UCSD-AML1 (cell line): ENCODE measurements at regions not wholly inside any gene's neighbourhood (a gene's known extent, or its start where the extent isn't known, plus 50 kb on each side); places are given as distances from the start of the nearest gene placed in this dataset.

Experiments used
- DNase-seq: peaks from one replicate; lab custom pipeline; 2025; ENCODE audit not compliant: unreplicated experiment; lab: John Stamatoyannopoulos, UW

DNA sequence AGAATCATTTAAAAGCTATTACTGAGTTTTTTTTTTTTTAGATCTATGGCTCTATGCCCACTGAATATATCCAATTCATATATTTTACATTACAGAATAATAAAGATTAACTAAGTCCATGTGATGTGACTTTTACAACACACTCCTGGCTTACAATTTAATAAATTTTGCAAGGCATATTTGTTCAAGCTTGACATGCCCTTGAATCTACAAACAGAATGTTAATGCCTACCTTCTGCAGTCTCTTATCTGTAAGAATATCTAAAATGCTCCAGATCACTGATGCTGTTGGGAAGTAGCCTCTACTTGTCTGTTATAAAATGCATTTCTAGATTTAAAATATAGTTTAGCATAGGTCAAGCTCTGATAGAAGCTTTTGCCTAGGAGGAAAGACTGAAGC lies 100.7 kb upstream of the RASGEF1B start:
- no peak for DNase-seq

DNA sequence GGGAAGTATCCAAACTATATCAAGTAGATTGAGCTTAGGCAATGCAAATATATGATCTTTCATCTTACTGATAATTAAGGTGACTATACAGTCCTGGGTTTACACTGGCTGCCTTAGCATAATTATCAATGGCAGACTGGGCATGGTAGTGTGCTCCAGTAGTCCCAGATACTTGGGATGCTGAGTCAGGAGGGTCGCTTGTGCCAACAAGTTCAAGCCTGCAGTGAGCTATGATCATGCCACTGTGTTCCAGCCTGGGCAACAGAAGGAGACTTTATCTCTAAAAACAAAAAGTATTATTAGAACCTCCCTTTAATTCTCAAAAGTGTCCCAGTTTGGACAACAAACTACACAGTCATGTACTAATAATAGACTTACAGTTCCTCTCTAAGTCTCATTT lies 99.4 kb upstream of the RASGEF1B start:
- no peak for DNase-seq

DNA sequence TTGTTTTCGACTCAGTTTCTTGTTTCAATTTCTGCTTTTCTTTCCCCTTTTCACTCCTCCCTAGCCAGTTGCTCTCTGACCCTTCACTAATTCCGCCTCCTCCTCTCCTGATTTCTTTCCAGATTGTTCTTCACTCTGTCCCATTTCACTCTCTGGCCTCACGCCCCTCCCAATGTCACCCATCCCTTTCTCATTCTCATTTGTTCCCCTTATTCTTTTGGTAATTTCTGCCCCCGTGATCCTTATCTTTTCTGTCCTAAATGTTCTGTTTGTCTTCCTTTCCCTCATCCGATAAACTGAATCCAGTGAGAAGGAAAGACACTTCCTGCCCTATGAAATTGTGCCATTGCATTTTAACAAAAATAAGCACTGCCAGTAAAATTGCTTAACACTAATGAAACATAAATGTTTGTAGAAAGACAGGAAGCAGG lies 94.5 kb upstream of the RASGEF1B start:
- no peak for DNase-seq

DNA sequence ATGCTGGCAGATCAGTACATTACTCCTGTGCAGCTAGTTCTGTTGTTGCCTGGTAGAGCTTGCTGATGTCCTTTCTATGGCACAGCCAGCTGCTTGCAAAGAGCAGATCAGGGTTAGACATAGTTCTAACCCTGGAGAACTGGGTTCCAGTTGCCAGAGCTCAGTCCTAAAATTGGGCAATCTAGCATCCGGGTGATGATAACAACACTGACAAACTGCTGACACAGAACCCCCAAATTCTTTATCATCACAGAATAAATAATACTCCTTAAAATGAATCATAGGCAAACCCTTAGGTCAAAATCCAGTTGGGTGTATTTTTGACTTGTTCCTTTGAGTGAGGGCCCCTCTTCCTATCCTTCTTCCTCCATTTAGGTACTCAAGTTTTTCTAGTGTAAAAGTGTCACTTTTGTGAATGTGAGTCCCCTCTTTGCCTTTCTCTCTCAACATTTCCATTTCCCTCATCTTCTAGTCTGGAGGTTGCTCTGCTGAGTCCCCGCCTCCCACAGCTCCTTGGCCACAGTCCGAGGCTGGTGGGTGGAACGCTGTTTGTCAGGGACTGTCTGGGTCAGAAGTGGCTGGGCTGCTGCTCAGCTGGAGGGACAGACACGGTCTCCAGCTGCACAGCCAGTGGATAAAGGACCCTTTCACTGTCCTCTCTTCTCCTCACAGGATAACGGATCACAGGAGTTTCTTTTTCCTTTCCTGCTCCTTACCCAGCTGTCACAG lies 93.6 kb upstream of the RASGEF1B start:
- DNase-seq = no peak

DNA sequence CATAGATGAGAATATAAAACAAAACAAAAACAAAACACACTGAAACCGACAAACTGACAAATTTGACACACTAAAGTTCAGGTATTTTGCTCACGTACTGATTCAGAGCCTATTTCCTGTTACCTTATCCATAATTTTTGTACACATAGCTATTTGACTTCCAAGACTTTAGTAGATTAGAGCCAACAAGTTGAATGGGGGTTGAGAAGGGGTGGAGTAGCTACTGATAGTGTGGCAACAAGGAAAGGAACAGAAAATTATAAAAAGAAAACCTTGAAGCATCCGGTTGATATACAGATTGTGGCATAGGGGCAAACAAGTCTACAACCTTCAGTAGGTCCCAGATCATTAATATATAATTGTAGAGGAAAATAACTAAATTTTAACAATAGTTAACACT lies 92.3 kb upstream of the RASGEF1B start:
- DNase-seq = no peak

DNA sequence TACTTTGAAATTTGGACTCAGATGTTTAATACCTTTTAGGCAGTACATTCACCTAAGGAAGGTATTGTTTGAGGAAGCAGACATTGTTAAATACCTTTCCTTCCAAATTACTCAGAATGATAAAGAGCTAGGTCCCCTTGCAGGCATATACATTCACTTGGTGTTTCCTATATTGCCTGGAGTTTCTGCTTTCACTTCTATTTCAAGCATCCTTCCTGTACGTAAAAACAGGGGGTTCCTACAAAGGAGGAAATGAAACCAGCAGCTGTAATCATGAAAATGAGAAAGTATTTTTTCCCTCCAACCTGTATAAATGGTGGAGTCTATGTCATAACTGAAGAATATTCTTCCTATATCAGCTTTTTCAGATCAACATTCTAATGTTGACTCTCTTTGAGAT lies 90.4 kb upstream of the RASGEF1B start:
- no peak for DNase-seq

DNA sequence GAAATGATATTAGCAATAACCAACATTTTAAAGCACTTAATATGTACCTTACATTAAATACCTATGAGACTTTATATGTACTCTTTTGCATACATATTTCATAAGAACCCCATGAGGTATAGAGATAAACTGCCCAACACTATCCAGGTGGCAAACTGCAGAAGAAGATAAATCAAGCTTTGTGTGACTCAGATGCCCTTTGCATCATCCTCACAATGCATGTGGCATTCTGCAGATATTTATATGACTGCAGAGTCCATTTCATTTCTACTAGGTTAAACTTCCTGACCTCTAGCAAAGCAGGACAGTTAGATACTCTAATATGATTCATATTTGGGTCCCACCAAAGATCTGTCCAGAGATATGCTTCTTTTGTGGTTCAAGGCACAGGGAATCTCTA lies 85.6 kb upstream of the RASGEF1B start:
- no peak for DNase-seq

DNA sequence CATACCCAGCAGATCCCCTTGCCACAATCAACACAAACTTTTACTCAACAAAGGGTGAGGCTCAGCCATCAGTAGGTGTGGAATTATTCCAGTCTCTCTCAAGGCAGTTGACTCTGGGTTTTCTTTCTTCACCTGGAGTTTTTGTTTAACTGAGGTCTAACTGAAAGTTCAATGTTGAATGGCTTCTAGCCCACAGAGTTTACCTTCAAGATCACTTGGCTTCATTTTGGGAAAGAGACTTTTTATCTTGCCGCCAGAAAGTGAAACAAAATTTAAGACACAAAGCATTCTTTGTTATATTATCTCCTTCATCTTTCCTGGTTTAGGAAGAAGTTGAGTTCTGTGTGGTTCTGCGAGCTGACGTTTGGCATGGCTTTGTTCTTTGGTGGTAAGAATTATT lies 83.8 kb upstream of the RASGEF1B start:
- DNase-seq = no peak

DNA sequence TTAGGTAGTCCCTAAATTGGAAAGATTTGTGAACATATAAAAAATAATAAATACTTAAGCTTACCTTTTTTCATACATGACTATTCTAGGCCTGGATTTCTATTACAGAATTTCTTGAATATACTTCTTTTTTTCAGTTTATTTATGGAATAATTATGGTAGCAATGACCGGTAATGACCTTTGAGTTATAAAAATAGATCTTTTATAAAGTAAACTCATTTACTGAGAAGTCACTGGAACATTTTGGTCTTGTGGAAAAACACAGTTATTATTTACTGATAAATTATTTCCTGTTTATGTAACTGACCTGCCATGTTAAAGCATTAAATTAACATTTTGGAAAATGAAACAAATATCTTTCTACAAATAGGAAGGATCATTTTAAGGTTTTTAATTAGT lies 80.4 kb upstream of the RASGEF1B start:
- no peak for DNase-seq

DNA sequence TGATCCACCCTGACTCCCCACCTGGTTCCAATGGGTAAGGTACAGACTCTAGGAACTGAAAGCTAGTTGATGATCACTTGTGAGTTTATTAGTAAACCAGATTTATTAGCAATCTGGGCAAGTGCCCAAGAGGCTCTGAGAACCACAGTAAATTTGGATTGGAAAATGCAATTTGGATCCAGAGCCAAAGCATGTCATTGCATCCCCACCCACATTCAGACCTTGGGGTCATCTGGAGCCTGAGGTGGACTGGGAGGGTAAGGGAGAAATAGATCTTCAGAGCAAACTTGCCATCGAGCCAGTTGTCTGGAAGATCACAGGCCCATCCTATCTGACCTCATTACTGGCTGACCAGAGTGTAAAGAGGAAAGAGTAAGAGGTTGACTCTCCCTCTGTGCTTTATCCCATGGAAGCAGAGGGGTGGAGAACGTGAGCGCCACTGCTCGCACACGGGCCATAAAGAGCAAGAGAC lies 78.7 kb upstream of the RASGEF1B start:
- no peak for DNase-seq

DNA sequence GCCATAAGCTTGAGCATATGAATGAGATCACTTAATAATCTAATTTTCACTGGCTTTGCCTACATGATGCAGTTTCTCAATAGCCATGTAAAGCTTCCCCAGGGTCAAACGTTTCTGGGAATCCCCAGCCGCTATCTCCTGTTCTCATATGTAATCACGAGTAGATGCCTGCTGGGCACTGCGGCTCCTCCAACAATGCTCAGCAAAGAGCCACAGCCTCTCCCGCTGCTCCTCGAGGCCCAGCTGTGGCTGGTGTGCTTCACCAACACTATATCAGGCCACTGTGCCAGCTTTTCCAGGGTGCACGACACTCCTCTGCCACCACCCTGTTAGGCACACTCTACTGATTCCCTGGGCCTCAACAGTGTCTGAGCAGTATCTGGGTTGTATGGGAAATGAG lies 78.3 kb upstream of the RASGEF1B start:
- DNase-seq = no peak

DNA sequence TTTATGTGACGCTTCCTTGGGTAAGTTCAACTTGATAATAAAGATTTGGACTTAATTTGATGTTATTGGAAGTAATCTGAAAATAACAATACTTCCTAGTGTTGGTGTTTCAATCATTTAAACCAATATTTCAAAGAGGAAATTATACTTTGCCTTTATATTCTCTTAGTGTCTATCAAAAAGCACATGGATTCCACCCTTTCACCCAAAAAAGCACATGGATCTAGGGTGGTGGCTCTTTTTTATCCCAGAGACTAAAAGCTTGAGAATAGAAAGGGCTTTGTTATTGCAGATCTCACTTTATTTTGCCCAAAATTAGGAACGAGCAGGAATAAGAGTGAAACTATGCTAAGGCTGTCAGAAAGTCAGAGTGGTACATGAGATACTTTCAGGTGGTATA lies 75.1 kb upstream of the RASGEF1B start:
- DNase-seq = no peak

DNA sequence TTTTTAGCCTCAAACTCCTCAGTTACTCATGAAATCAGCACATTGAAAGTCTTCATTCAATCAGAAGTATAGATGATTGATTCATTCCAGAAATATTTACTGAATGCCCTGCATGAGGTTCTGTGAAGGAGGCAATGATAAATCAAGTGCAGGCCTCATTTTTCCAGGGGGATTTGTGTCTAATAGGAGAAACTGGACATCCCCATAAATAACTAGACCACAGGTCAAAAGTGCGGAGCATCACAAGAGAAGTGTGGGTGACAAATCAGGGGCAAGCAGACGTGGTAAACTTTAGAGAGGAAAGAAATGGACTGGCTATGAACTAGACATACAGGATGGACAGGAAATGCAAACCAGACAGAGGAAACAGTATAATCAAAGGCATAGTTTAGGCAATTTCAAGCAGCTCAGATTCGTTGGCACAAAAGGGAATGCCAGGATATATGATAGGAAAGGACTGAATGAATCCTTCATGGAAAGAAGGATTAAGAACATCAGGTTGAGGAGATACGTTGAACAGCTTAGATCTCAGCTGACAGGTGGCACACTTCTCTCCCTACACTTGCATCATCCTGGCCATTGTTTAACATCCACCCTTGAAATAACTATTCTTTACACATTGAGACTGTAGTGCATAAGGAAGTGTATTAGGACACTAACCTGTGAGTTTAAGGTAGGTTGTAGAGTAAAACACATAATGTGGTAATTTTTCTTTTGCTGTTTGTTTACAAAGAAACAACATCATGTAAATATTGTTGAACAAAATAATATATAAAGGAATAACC lies 69.6 kb upstream of the RASGEF1B start:
- no peak for DNase-seq

DNA sequence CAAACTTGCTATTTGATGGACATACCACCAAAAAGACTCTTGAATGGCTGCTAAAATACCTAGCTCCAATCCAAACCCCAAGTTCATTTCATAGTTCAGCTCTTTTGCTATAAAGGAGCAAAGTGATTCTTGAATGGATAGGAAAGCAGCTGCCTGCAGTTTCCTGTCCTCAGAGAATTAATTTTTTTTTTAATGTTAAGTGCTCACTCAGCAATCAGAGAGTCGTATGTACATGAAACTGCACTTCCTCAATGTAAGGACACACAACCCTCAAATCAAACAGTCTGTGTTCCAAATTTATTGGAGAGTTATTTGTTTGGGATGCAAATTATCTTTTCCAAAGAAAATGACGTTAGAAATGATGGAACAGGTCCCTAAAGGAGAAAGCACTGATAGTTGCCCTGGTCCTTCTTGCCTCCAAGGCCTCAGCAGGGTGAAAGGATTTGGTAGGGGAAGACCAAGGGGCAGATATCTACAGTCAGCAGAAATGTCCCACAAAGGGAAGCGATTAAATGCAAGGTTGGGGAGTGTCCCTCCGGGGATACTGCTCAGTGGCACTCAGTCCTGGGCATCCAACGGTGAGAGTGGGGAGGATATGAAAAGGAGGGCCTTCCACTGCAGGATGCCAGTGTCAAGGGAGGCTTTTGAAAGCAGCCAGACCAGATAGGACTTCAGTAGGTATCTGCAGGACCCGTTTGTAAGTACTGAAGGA lies 67.2 kb upstream of the RASGEF1B start:
- DNase-seq = no peak

DNA sequence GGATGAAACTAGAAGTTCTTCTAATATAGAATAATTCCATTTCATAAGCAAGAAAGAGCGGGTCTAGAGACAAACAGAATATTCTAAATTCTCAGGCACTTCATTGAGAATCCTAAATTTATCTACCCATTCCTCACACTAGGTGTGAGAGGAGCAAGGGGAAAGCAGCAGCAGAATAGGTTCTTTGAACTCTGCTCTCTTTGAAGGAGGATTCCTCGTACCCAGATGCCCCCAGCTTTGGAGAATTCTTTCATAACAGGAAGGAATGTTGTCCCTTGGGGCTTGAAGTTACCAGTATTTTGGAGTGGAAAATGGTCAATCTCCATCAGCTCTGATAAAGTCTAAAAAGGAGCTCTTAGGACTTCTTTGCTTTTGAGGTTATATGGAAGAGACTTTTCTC lies 59.7 kb upstream of the RASGEF1B start:
- DNase-seq = no peak

DNA sequence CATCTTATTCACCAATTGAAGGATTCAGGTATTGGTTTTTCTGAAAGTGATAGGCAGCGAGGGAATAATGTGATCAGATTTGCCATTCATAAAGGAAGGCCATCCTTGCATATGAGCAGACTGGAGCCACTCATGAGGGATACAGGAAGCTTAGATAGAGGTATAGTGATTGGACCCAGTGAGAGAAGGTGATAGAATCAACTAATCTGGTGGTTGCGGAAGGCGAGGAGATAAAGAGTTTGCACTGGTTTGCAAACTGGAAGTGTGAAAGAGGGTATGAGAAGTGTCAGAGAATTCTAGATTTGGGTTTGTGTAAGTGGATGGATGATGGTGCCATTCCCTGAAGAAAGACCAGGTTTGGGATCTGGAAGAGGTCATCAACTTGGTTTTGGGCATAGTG lies 57.3 kb upstream of the RASGEF1B start:
- no peak for DNase-seq

DNA sequence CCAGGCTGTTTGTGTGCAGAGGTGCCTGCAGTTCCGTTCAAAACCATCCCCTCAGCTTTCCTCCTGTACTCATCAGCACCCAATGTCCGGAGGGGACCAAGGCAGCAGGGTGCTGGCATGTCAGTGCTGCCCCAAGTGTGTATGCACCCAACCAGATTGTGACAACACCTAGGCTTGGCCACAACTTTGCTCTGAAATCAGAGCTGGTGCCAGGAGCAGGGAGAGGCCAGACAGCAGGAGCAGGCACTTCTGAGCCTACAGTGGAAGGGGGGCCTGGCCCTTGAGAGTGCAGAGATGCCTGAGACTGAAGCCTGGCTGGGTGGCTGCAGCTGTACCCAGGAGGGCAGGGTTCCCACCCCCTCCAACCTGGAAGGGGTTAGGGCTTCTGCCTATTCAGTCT lies 56.5 kb upstream of the RASGEF1B start:
- DNase-seq = no peak

DNA sequence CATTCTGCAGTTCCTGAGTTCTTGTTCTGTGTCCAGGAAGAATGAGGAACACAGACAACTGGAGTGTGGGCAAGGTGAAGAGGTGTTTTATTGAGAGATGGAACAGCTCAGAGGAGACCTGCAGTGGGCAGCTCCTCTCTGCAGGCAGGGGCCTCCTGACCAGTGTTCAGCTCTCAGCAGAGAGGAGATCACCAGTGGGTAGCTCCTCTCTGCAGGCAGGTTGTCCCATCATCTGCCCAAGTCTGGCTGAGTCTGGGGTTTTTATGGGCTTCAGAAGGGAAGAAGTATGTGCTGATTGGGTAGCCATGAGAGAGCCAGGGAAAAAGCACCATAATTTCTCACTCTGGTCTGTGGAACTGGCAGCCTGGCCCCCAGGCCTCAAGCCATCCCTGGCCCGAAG lies 56.0 kb upstream of the RASGEF1B start:
- no peak for DNase-seq

DNA sequence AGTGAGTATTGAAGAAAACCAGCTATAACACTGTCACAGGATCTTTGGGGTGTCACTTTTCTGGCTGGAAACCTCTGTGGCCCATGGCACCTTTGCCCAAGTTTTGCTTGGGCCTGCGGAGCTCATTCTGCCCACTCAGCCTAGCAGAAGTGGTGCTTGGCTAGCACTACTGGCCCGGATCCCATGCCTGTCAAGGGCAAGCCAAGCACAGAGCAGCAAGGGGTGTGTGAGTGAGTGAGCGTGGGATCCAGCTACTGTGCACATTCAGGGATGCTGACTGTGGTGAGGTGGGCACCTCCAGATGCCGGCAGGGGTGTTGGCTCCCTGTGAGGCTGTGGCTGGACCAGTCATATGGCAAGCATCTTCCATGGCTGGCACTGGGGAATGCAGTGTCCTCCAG lies 55.4 kb upstream of the RASGEF1B start:
- no peak for DNase-seq

DNA sequence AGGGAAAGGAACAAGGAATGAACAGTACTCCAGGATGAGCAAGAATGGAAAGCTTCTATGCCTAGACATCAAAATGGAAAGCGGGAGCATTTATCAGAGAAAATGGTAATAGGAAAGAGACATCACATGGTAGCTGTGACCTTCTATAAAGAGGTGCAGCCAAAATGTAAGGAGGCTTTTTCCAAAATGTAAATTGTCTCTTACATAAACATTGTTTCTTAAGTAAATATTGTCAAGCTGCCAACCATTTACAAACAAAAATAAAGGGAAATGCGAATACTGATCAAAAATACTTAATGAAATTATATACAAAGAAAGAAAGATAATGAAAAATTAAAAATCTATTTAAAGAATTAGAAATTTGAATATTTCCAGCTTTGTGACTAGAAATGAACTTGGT lies 55.0 kb upstream of the RASGEF1B start:
- no peak for DNase-seq

DNA sequence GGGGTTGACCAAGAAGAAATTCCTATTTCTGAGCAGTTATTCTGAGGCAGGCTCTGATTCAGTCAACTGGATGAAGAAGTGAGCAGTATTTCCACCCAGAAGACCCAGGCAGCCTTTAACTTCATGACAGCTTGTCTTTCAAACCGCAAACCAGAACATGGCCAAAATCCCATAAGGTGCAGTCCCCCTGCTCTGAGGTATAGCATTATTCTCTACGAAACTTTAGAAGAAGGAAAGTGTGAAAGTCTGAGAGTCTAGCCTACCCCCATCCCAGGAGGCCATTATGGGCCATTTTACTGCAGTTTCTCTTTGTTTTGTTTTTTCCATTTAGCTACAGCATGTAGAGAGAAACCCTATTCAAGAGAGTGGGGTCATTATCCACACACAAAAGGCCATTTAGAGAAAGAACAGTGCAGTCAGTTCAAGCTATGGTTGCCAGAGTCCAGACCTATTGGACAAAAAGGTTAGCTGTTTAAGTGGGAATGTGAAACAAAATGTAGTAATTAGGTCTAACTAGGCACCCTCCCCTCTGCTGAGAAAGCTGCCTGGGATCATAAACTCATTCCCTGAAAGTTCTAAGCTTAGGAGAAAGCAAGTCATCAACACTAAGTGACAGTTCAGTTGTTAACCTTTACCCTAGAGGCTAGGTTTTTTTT lies 52.1 kb upstream of the RASGEF1B start:
- no peak for DNase-seq
